ENCODE measurements at regions not wholly inside any gene's neighbourhood (a gene's known extent, or its start where the extent isn't known, plus 50 kb on each side); places are given as distances from the start of the nearest gene placed in this dataset.
A peak's percentile ranks its signal among the peaks of the same experiment; 100 is the strongest.
"Not testable (repeated sequence)": the region's sequence is repeated elsewhere in the genome, so short reads cannot be mapped to it uniquely, and the experiment has no call there.

GRCh38 chr21:23690316-23690715 lies 1917.0 kb downstream of the MRPL39 start:
- DNase-seq: peak; percentile 83

GRCh38 chr21:23686737-23687523 lies 1920.4 kb downstream of the MRPL39 start:
- no peak for DNase-seq

GRCh38 chr21:23684431-23684830 lies 1922.8 kb downstream of the MRPL39 start:
- peak; percentile 50 for DNase-seq

- DNase-seq: peak; percentile 14
Observed at GRCh38 chr21:23664193-23664694, 1943.0 kb downstream of the MRPL39 start.

GRCh38 chr21:23660560-23660959 lies 1946.7 kb downstream of the MRPL39 start:
- DNase-seq: no peak

GRCh38 chr21:23644768-23645167 lies 1962.5 kb downstream of the MRPL39 start:
- no peak for DNase-seq

GRCh38 chr21:23639721-23640120 lies 1967.6 kb downstream of the MRPL39 start:
- DNase-seq: no peak

GRCh38 chr21:23638131-23638695 lies 1969.1 kb downstream of the MRPL39 start:
- peak; percentile 23 for DNase-seq

- DNase-seq: peak; percentile 95
Observed at GRCh38 chr21:23633447-23633940, 1973.8 kb downstream of the MRPL39 start.

- no peak for DNase-seq
Observed at GRCh38 chr21:23624281-23624680, 1983.0 kb downstream of the MRPL39 start.

GRCh38 chr21:23613014-23613413 lies 1994.3 kb downstream of the MRPL39 start:
- no peak for DNase-seq

- no peak for DNase-seq
Observed at GRCh38 chr21:23612210-23612609, 1995.1 kb downstream of the MRPL39 start.

GRCh38 chr21:23607782-23608431 lies 1999.4 kb downstream of the MRPL39 start:
- DNase-seq: peak; percentile 58

- peak; percentile 93 for DNase-seq
Observed at GRCh38 chr21:23601549-23601948, 2005.7 kb downstream of the MRPL39 start.

GRCh38 chr21:23593582-23593981 lies 2013.7 kb downstream of the MRPL39 start:
- no peak for DNase-seq

- no peak for DNase-seq
Observed at GRCh38 chr21:23585419-23585818, 2021.9 kb downstream of the MRPL39 start.

- DNase-seq: no peak
Observed at GRCh38 chr21:23579573-23579972, 2027.7 kb downstream of the MRPL39 start.

- peak; percentile 73 for DNase-seq
Observed at GRCh38 chr21:23578027-23578426, 2029.3 kb downstream of the MRPL39 start.

- peak; percentile 14 for DNase-seq
Observed at GRCh38 chr21:23574932-23575331, 2032.3 kb downstream of the MRPL39 start.

- not testable (repeated sequence) for DNase-seq
Observed at GRCh38 chr21:23548924-23549323, 2058.4 kb downstream of the MRPL39 start.

GRCh38 chr21:23543333-23543732 lies 2063.9 kb downstream of the MRPL39 start:
- peak; percentile 56 for DNase-seq

GRCh38 chr21:23542097-23542496 lies 2065.2 kb downstream of the MRPL39 start:
- peak; percentile 74 for DNase-seq

GRCh38 chr21:23541571-23541970 lies 2065.7 kb downstream of the MRPL39 start:
- peak; percentile 70 for DNase-seq

GRCh38 chr21:23534850-23535249 lies 2072.4 kb downstream of the MRPL39 start:
- peak; percentile 93 for DNase-seq

All from NCI-H69 (cell line).